ENCODE measurements at regions not wholly inside any gene's neighbourhood (a gene's known extent, or its start where the extent isn't known, plus 50 kb on each side); places are given as distances from the start of the nearest gene placed in this dataset.

- TF ChIP-seq, protein P1, sequence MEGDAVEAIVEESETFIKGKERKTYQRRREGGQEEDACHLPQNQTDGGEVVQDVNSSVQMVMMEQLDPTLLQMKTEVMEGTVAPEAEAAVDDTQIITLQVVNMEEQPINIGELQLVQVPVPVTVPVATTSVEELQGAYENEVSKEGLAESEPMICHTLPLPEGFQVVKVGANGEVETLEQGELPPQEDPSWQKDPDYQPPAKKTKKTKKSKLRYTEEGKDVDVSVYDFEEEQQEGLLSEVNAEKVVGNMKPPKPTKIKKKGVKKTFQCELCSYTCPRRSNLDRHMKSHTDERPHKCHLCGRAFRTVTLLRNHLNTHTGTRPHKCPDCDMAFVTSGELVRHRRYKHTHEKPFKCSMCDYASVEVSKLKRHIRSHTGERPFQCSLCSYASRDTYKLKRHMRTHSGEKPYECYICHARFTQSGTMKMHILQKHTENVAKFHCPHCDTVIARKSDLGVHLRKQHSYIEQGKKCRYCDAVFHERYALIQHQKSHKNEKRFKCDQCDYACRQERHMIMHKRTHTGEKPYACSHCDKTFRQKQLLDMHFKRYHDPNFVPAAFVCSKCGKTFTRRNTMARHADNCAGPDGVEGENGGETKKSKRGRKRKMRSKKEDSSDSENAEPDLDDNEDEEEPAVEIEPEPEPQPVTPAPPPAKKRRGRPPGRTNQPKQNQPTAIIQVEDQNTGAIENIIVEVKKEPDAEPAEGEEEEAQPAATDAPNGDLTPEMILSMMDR (IDR thresholded peaks at IDR 0.05; ENCODE audit: control insufficient read depth, extremely low read depth, insufficient read depth) = no peak
- DNase-seq (ENCODE audit: low read depth) = no peak
- H3K4me3 ChIP-seq (ENCODE audit: low read depth, low read length) = no peak overlapping the region
Observed at GRCh38 chrX:147859666-147860065, 52.1 kb upstream of the FMR1 start.
